Neuronal stem cell (in vitro differentiated cells): ENCODE measurements at regions not wholly inside any gene's neighbourhood (a gene's known extent, or its start where the extent isn't known, plus 50 kb on each side); places are given as distances from the start of the nearest gene placed in this dataset.

Source experiments
- DNase-seq: peaks from one replicate; pipeline ENCODE4 v3.0.0-alpha.2; 2013; ENCODE audit warnings: low spot score
- H2AFZ ChIP-seq: one replicate; pipeline ENCODE4 v1.6.1; 2013; ENCODE audit warnings: mild to moderate bottlenecking, low read length, inconsistent platforms
- H2AK5ac ChIP-seq: 2 replicates; pipeline ENCODE4 v1.6.1; 2013; ENCODE audit warnings: low read depth, mild to moderate bottlenecking, inconsistent platforms, low read length, moderate library complexity, mixed read lengths
- H2BK120ac ChIP-seq: 2 replicates; pipeline ENCODE4 v1.6.1; 2013; ENCODE audit warnings: low read depth, mild to moderate bottlenecking, inconsistent platforms, low read length, moderate library complexity, mixed read lengths
- H2BK12ac ChIP-seq: one replicate; pipeline ENCODE4 v1.6.1; 2013; ENCODE audit warnings: low read length, inconsistent platforms
- H2BK15ac ChIP-seq: 2 replicates; pipeline ENCODE4 v1.6.1; 2013; ENCODE audit warnings: mild to moderate bottlenecking, low read length, inconsistent platforms, mixed read lengths
- H2BK5ac ChIP-seq: one replicate; pipeline ENCODE4 v1.6.1; 2013; ENCODE audit warnings: inconsistent platforms, mild to moderate bottlenecking, low read length, moderate library complexity
- H3K14ac ChIP-seq: one replicate; pipeline ENCODE4 v1.6.1; 2013; ENCODE audit warnings: low read length, inconsistent platforms
- H3K18ac ChIP-seq: 2 replicates; pipeline ENCODE4 v1.6.1; 2013; ENCODE audit warnings: low read length, inconsistent platforms
- H3K23ac ChIP-seq: 2 replicates; pipeline ENCODE4 v1.6.1; 2013; ENCODE audit warnings: low read depth, mild to moderate bottlenecking, mixed read lengths, low read length, inconsistent platforms; ENCODE audit not compliant: poor library complexity
- H3K27ac ChIP-seq: replicated peaks from 3 replicates; pipeline ENCODE4 v1.5.1; 2013; ENCODE audit warnings: low read length, inconsistent platforms
- H3K27me3 ChIP-seq, 3 experiments: 2 replicates each; pipeline ENCODE4 v1.6.1; 2013; ENCODE audit warnings: low read length in 3 of 3, mild to moderate bottlenecking in 2 of 3, inconsistent platforms in 1 of 3, low read depth in 1 of 3, mixed read lengths in 1 of 3, moderate library complexity in 1 of 3; ENCODE audit not compliant: control insufficient read depth in 3 of 3, insufficient read depth in 3 of 3
- H3K36me3 ChIP-seq, 2 donors: replicated peaks in 1 of 2; 2 replicates each; pipeline ENCODE4 v1.6.1; 2013; ENCODE audit warnings: low read length in 2 of 2; ENCODE audit not compliant: control insufficient read depth in 2 of 2, insufficient read depth in 2 of 2
- H3K4ac ChIP-seq: 2 replicates; pipeline ENCODE4 v1.6.1; 2013; ENCODE audit warnings: inconsistent platforms, mild to moderate bottlenecking, low read length, moderate library complexity
- H3K4me1 ChIP-seq, 2 donors: 1 replicate in 1 of 2; 2 replicates in 1 of 2; pipeline ENCODE4 v1.6.1; 2013; ENCODE audit warnings: low read length in 2 of 2, low read depth in 1 of 2; ENCODE audit not compliant: control insufficient read depth in 2 of 2, insufficient read depth in 1 of 2
- H3K4me2 ChIP-seq: one replicate; pipeline ENCODE4 v1.6.1; 2013; ENCODE audit warnings: mild to moderate bottlenecking, low read length, inconsistent platforms; ENCODE audit not compliant: insufficient read depth, poor library complexity, severe bottlenecking
- H3K4me3 ChIP-seq, 2 donors: 2 replicates each; pipeline ENCODE4 v1.5.1; 2013; ENCODE audit warnings: low read length in 2 of 2, mild to moderate bottlenecking in 2 of 2, inconsistent platforms in 1 of 2, moderate library complexity in 1 of 2
- H3K79me1 ChIP-seq: one replicate; pipeline ENCODE4 v1.6.1; 2013; ENCODE audit warnings: low read depth, mild to moderate bottlenecking, inconsistent platforms, low read length, moderate library complexity
- H3K9ac ChIP-seq: one replicate; pipeline ENCODE4 v1.6.1; 2013; ENCODE audit warnings: mild to moderate bottlenecking, low read depth, low read length, inconsistent platforms; ENCODE audit not compliant: poor library complexity
- H3K9me3 ChIP-seq, 2 donors: replicated peaks in 1 of 2; 2 replicates each; pipeline versions ENCODE3 to v1.6.1; 2013; ENCODE audit warnings: low read length in 2 of 2, mild to moderate bottlenecking in 2 of 2, inconsistent platforms in 1 of 2, low read depth in 1 of 2, mixed read lengths in 1 of 2, moderate library complexity in 1 of 2; ENCODE audit not compliant: control insufficient read depth in 2 of 2, insufficient read depth in 1 of 2
- H4K8ac ChIP-seq: one replicate; pipeline ENCODE4 v1.6.1; 2013; ENCODE audit warnings: low read depth, mild to moderate bottlenecking, inconsistent platforms, low read length, moderate library complexity
- H4K91ac ChIP-seq: one replicate; pipeline ENCODE4 v1.6.1; 2013; ENCODE audit warnings: low read length, low read depth, mild to moderate bottlenecking, inconsistent platforms; ENCODE audit not compliant: poor library complexity
- WGBS, 2 donors: extraction: QIAGEN DNeasy Blood & Tissue Kit; methylation state at CpG; one replicate each; pipeline ENCODE4 v1.1.7; 2013; ENCODE audit warnings: missing lambda C conversion rate in 2 of 2, mixed read lengths in 1 of 2; ENCODE audit not compliant: insufficient read length in 2 of 2, insufficient replicate concordance in 1 of 2; ENCODE audit errors: extremely low coverage in 2 of 2; 5-methylcytosine and 5-hydroxymethylcytosine counted together

DNA sequence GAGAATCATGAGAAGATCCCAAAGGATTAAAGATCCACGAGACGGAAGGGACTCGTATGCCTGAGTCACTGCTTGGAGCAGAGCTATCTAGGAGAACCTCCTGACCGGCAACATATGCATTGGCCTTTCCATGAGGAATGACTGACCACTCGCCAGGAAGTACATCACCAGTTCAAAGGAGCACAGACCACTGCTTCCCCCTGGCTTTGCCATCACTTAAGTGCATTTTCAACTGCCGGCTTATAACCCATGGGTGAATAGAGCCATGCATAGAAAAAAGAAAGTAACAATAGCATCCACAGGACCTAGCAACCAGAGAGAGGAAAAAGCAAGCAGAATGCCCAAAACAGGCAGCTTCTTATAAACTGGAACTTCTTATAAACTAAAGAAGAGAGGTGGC is 98.3 kb upstream of the ZC3H12C start:
- no peak overlapping the region for H3K27ac ChIP-seq
- H3K36me3 ChIP-seq, result no peaks in the 10 kb centered on the region
- no peak for DNase-seq

DNA sequence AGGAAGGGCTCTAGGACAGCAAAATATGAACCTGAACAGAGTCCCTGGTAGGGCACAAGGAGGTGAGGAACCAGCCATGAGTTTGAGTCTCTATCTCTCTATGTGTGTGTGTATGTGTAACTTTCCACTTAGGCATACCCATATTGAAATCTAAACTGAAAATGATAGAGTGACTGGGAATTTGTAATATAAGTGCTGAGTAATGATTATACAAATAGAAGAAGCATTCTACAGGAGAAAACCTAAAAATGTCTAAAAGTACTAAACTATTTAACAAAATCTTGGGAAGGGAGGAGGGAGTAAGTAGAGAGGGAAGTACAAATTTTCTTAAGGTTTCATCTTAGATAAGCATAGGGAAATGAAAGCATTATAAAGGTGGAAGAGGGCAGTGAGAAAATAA is 97.1 kb upstream of the ZC3H12C start:
- Histone ChIP-seq H2BK15ac (no peak overlapping the region), H4K91ac (no peak overlapping the region), H3K14ac (no peak overlapping the region), H3K36me3 (no peaks in the 10 kb centered on the region), H2BK120ac (no peak overlapping the region), H3K23ac (no peak overlapping the region), H4K8ac (no peak overlapping the region), H3K27me3 (no peaks in the 10 kb centered on the region), H3K79me1 (no peaks in the 10 kb centered on the region), H3K18ac (no peak overlapping the region), H3K9ac (no peak overlapping the region), H3K4me1 (no peaks in the 10 kb centered on the region), H2AFZ (no peak overlapping the region), H3K4ac (no peak overlapping the region), H3K4me3 (no peak overlapping the region), H3K4me2 (no peak overlapping the region), H2BK12ac (no peak overlapping the region), H2AK5ac (no peak overlapping the region), H2BK5ac (no peak overlapping the region), H3K9me3 (no peaks in the 10 kb centered on the region), H3K27ac (no peak overlapping the region)
- DNase-seq, result no peak

More for the DNA sequence above, 98.3 kb upstream of the ZC3H12C start:
- WGBS, 2 donors, result no CpG with 5 or more reads among the region's 6 CpGs
- no peak overlapping the region for H4K8ac ChIP-seq
- no peak overlapping the region for H2AK5ac ChIP-seq
- no peak overlapping the region for H3K23ac ChIP-seq
- H4K91ac ChIP-seq, result no peak overlapping the region
- H3K27me3 ChIP-seq, result no peaks in the 10 kb centered on the region
- H3K79me1 ChIP-seq, result no peaks in the 10 kb centered on the region
- no peak overlapping the region for H3K4me3 ChIP-seq
- H2BK120ac ChIP-seq, result no peak overlapping the region
- H3K18ac ChIP-seq, result no peak overlapping the region
- no peak overlapping the region for H3K4me2 ChIP-seq
- peak overlapping the region; percentile 61 for H2AFZ ChIP-seq
- H3K9ac ChIP-seq, result no peak overlapping the region
- no peak overlapping the region for H3K4ac ChIP-seq
- H2BK12ac ChIP-seq, result no peak overlapping the region
- no peaks in the 10 kb centered on the region for H3K9me3 ChIP-seq
- no peak overlapping the region for H2BK5ac ChIP-seq
- no peak overlapping the region for H2BK15ac ChIP-seq
- no peaks in the 10 kb centered on the region for H3K4me1 ChIP-seq
- H3K14ac ChIP-seq, result no peak overlapping the region

DNA sequence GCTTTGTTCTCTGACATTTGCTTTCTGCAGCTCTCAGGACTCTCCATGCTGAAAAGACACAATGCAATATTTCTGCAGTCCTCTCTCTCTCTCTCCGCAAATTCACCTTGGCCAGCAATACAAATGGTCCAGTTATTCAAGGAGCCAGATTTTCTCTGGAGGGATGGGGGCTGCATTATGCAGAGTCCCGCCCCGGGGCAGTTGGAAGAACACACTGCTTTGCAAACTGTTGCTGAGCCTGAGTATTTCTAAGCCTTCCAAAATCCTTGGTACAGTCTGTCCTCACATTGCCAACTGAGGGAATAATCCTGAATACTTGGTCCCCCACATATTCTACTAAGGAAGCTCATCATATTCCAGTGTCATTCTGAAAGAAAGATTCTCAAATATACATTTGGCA is 94.3 kb upstream of the ZC3H12C start:
- WGBS, 2 donors, result no CpG with 5 or more reads among the region's 3 CpGs
- Histone ChIP-seq H3K4me3 (no peak overlapping the region), H2BK15ac (no peak overlapping the region)

DNA sequence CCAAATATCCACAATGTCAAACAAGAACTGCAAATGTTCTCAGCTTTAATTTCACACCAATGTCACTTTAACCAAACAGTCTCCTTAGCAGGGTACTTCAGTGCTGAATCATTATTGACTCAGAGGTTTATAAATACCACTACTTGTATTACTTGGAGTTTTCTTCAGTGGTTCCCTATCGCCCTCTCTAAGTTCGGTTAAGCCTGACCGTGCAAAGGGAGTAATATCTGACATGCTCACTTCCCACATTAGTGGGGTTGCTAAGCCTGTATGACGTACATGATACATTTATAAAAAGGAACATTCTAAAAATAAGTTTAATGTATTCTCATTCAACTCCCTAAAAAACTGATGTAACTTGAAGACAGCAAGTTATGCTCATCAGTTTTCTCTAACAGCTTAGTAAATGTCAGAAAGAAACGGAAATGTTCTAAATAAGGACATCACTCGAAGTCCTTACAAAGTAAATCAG is 93.1 kb upstream of the ZC3H12C start:
- H4K91ac ChIP-seq, result no peak overlapping the region
- no peaks in the 10 kb centered on the region for H3K9me3 ChIP-seq
- H3K23ac ChIP-seq, result no peak overlapping the region
- no peak overlapping the region for H3K4ac ChIP-seq
- DNase-seq, result no peak
- no CpG with 5 or more reads among the region's 6 CpGs for WGBS, 2 donors
- no peaks in the 10 kb centered on the region for H3K27me3 ChIP-seq
- H3K9ac ChIP-seq, result no peak overlapping the region
- no peaks in the 10 kb centered on the region for H3K36me3 ChIP-seq
- H3K18ac ChIP-seq, result no peak overlapping the region
- no peak overlapping the region for H3K4me3 ChIP-seq
- H2AK5ac ChIP-seq, result no peak overlapping the region
- no peak overlapping the region for H3K4me2 ChIP-seq
- no peaks in the 10 kb centered on the region for H3K4me1 ChIP-seq
- no peak overlapping the region for H3K14ac ChIP-seq
- H3K79me1 ChIP-seq, result no peaks in the 10 kb centered on the region
- no peak overlapping the region for H3K27ac ChIP-seq
- H2BK15ac ChIP-seq, result no peak overlapping the region
- H4K8ac ChIP-seq, result no peak overlapping the region
- no peak overlapping the region for H2AFZ ChIP-seq
- H2BK5ac ChIP-seq, result no peak overlapping the region
- H2BK120ac ChIP-seq, result no peak overlapping the region
- H2BK12ac ChIP-seq, result no peak overlapping the region

More for the DNA sequence above, 94.3 kb upstream of the ZC3H12C start:
- H4K91ac ChIP-seq, result no peak overlapping the region
- H3K4ac ChIP-seq, result no peak overlapping the region
- no peaks in the 10 kb centered on the region for H3K79me1 ChIP-seq
- H2BK12ac ChIP-seq, result no peak overlapping the region
- no peak overlapping the region for H3K18ac ChIP-seq
- H3K27me3 ChIP-seq, result no peaks in the 10 kb centered on the region
- H4K8ac ChIP-seq, result no peak overlapping the region
- H3K9me3 ChIP-seq, result no peaks in the 10 kb centered on the region
- no peak for DNase-seq
- no peak overlapping the region for H3K9ac ChIP-seq
- no peak overlapping the region for H2BK120ac ChIP-seq
- no peak overlapping the region for H2AK5ac ChIP-seq
- no peak overlapping the region for H2AFZ ChIP-seq
- no peak overlapping the region for H3K4me2 ChIP-seq
- H3K27ac ChIP-seq, result no peak overlapping the region
- no peak overlapping the region for H2BK5ac ChIP-seq
- H3K14ac ChIP-seq, result no peak overlapping the region
- H3K23ac ChIP-seq, result no peak overlapping the region
- H3K36me3 ChIP-seq, result no peaks in the 10 kb centered on the region
- H3K4me1 ChIP-seq, result no peaks in the 10 kb centered on the region
